ENCODE measurements at regions not wholly inside any gene's neighbourhood (a gene's known extent, or its start where the extent isn't known, plus 50 kb on each side); places are given as distances from the start of the nearest gene placed in this dataset.

DNA sequence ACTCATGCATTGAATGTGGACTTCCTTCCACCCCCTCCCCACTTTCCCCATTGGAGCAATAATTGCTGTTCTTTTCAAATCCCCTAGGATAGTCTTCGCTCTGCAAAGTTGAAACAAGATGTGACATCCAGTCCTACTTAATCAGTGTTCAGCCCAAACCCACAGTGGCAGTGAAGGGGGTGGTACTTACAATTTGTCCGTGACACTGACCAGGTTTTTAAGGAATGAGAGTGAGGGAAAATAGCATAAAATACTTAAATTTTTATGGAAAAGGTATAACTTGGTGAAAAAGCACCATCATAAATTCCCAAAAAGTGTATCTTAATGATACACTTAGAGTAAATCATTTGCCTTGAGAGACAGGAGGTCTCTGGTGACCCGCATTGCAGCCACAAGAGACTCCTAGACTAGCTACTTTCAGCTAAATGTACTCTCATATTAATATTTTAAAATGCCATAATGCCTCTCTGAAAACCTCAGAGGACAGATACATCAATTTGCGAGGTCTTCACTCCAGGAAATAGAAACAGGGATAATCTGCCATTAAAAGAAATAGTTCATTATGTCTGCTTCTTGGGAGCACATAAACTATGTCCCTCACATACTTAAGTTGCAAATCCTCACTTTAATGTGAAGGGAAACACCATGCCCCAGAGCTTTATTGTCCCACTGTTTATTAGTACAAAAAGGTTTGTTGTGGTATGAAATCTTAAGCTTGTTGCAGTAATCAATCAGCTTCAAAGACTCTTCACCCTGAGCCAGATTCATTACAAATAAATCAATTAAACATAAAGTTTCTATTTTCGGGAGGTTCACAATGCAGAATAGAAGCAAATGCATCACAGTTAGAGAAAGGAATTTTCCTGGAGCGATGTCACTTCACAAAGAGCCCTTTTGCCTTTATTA is 343.6 kb upstream of the ISL1 start:
- TF ChIP-seq CTCF (conservative IDR thresholded peaks at IDR 0.05; ENCODE audit: low read depth in 2 of 2) (no peak), EZH2phosphoT487 (IDR thresholded peaks at IDR 0.05; ENCODE audit: unreplicated experiment) (no peak), EZH2 (IDR thresholded peaks at IDR 0.05; ENCODE audit: low read depth, unreplicated experiment) (no peak), JUNB (IDR thresholded peaks at IDR 0.05; ENCODE audit: unreplicated experiment) (no peak), POLR2AphosphoS5 (IDR thresholded peaks at IDR 0.05; ENCODE audit: low read depth) (no peak), CREB1 (CRISPR knock-in tag; IDR thresholded peaks at IDR 0.05; ENCODE audit: low read depth) (no peak), NANOG (IDR thresholded peaks at IDR 0.05; ENCODE audit: borderline replicate concordance) (no peak), ZNF114 (CRISPR knock-in tag; IDR thresholded peaks at IDR 0.05) (no peak), STAT1 (IDR thresholded peaks at IDR 0.05; ENCODE audit: unreplicated experiment) (no peak)
- TF ChIP-seq, protein P1, sequence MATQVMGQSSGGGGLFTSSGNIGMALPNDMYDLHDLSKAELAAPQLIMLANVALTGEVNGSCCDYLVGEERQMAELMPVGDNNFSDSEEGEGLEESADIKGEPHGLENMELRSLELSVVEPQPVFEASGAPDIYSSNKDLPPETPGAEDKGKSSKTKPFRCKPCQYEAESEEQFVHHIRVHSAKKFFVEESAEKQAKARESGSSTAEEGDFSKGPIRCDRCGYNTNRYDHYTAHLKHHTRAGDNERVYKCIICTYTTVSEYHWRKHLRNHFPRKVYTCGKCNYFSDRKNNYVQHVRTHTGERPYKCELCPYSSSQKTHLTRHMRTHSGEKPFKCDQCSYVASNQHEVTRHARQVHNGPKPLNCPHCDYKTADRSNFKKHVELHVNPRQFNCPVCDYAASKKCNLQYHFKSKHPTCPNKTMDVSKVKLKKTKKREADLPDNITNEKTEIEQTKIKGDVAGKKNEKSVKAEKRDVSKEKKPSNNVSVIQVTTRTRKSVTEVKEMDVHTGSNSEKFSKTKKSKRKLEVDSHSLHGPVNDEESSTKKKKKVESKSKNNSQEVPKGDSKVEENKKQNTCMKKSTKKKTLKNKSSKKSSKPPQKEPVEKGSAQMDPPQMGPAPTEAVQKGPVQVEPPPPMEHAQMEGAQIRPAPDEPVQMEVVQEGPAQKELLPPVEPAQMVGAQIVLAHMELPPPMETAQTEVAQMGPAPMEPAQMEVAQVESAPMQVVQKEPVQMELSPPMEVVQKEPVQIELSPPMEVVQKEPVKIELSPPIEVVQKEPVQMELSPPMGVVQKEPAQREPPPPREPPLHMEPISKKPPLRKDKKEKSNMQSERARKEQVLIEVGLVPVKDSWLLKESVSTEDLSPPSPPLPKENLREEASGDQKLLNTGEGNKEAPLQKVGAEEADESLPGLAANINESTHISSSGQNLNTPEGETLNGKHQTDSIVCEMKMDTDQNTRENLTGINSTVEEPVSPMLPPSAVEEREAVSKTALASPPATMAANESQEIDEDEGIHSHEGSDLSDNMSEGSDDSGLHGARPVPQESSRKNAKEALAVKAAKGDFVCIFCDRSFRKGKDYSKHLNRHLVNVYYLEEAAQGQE (IDR thresholded peaks at IDR 0.05; ENCODE audit: unreplicated experiment): no peak
- TF ChIP-seq, protein P2, sequence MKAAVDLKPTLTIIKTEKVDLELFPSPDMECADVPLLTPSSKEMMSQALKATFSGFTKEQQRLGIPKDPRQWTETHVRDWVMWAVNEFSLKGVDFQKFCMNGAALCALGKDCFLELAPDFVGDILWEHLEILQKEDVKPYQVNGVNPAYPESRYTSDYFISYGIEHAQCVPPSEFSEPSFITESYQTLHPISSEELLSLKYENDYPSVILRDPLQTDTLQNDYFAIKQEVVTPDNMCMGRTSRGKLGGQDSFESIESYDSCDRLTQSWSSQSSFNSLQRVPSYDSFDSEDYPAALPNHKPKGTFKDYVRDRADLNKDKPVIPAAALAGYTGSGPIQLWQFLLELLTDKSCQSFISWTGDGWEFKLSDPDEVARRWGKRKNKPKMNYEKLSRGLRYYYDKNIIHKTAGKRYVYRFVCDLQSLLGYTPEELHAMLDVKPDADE (IDR thresholded peaks at IDR 0.05): no peak
- TF ChIP-seq, protein P3, sequence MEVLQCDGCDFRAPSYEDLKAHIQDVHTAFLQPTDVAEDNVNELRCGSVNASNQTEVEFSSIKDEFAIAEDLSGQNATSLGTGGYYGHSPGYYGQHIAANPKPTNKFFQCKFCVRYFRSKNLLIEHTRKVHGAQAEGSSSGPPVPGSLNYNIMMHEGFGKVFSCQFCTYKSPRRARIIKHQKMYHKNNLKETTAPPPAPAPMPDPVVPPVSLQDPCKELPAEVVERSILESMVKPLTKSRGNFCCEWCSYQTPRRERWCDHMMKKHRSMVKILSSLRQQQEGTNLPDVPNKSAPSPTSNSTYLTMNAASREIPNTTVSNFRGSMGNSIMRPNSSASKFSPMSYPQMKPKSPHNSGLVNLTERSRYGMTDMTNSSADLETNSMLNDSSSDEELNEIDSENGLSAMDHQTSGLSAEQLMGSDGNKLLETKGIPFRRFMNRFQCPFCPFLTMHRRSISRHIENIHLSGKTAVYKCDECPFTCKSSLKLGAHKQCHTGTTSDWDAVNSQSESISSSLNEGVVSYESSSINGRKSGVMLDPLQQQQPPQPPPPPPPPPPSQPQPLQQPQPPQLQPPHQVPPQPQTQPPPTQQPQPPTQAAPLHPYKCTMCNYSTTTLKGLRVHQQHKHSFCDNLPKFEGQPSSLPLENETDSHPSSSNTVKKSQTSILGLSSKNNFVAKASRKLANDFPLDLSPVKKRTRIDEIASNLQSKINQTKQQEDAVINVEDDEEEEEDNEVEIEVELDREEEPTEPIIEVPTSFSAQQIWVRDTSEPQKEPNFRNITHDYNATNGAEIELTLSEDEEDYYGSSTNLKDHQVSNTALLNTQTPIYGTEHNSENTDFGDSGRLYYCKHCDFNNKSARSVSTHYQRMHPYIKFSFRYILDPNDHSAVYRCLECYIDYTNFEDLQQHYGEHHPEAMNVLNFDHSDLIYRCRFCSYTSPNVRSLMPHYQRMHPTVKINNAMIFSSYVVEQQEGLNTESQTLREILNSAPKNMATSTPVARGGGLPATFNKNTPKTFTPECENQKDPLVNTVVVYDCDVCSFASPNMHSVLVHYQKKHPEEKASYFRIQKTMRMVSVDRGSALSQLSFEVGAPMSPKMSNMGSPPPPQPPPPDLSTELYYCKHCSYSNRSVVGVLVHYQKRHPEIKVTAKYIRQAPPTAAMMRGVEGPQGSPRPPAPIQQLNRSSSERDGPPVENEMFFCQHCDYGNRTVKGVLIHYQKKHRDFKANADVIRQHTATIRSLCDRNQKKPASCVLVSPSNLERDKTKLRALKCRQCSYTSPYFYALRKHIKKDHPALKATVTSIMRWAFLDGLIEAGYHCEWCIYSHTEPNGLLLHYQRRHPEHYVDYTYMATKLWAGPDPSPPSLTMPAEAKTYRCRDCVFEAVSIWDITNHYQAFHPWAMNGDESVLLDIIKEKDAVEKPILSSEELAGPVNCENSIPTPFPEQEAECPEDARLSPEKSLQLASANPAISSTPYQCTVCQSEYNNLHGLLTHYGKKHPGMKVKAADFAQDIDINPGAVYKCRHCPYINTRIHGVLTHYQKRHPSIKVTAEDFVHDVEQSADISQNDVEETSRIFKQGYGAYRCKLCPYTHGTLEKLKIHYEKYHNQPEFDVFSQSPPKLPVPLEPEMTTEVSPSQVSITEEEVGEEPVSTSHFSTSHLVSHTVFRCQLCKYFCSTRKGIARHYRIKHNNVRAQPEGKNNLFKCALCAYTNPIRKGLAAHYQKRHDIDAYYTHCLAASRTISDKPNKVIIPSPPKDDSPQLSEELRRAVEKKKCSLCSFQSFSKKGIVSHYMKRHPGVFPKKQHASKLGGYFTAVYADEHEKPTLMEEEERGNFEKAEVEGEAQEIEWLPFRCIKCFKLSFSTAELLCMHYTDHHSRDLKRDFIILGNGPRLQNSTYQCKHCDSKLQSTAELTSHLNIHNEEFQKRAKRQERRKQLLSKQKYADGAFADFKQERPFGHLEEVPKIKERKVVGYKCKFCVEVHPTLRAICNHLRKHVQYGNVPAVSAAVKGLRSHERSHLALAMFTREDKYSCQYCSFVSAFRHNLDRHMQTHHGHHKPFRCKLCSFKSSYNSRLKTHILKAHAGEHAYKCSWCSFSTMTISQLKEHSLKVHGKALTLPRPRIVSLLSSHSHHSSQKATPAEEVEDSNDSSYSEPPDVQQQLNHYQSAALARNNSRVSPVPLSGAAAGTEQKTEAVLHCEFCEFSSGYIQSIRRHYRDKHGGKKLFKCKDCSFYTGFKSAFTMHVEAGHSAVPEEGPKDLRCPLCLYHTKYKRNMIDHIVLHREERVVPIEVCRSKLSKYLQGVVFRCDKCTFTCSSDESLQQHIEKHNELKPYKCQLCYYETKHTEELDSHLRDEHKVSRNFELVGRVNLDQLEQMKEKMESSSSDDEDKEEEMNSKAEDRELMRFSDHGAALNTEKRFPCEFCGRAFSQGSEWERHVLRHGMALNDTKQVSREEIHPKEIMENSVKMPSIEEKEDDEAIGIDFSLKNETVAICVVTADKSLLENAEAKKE (CRISPR knock-in tag; IDR thresholded peaks at IDR 0.05): no peak

Measured in GM23338 (cell line).